IMR-90 (cell line): ENCODE measurements at regions not wholly inside any gene's neighbourhood (a gene's known extent, or its start where the extent isn't known, plus 50 kb on each side); places are given as distances from the start of the nearest gene placed in this dataset.

ENCODE experiments used
- ATAC-seq: fragments of 200-7000 bp; cut with Tn5 transposase; 2 replicates; pipeline ENCODE4 v1.9.1; 2020; ENCODE audit warnings: low read depth, mild to moderate bottlenecking, moderate library complexity
- BruUV-seq: library from RNA; stranded (reverse); fragments of 400-500 nt; replicated peaks from 2 replicates; lab custom pipeline; 2021; lab: Mats Ljungman, UMichigan
- CTCF ChIA-PET: fragments of 300-600 bp; formaldehyde crosslinking; extraction: SDS; loops from one replicate; lab custom pipeline; 2021; ENCODE audit warnings: antibody characterized with exemption; lab: Yijun Ruan, JAX
- POLR2A ChIA-PET: fragments of 300-600 bp; sonication (Branson Sonifier 250); formaldehyde crosslinking; loops from one replicate; lab custom pipeline; 2022; ENCODE audit warnings: antibody characterized with exemption; ENCODE audit not compliant: unreplicated experiment; lab: Charles Lee
- DNase-seq: peaks from one replicate; pipeline ENCODE4 v3.0.0; 2013
- H2AFZ ChIP-seq: replicated peaks from 2 replicates; pipeline ENCODE3; 2013; ENCODE audit warnings: low read length, mild to moderate bottlenecking; ENCODE audit not compliant: poor library complexity
- H2AK5ac ChIP-seq: 2 replicates; pipeline ENCODE4 v1.6.1; 2013; ENCODE audit warnings: low read depth, low read length, inconsistent platforms
- H2AK9ac ChIP-seq: replicated peaks from 2 replicates; pipeline ENCODE3; 2013; ENCODE audit warnings: mild to moderate bottlenecking, low read depth, low read length, moderate library complexity; ENCODE audit not compliant: poor library complexity
- H2BK120ac ChIP-seq: 2 replicates; pipeline ENCODE4 v1.6.1; 2013; ENCODE audit warnings: low read depth, low read length, inconsistent platforms
- H2BK15ac ChIP-seq: 3 replicates; pipeline ENCODE4 v1.6.1; 2013; ENCODE audit warnings: low read depth, low read length, inconsistent platforms
- H2BK20ac ChIP-seq: 2 replicates; pipeline ENCODE4 v1.6.1; 2013; ENCODE audit warnings: low read depth, mild to moderate bottlenecking, inconsistent platforms, low read length, moderate library complexity
- H2BK5ac ChIP-seq: 2 replicates; pipeline ENCODE4 v1.6.1; 2013; ENCODE audit warnings: mild to moderate bottlenecking, low read depth, low read length, inconsistent platforms; ENCODE audit not compliant: poor library complexity, severe bottlenecking
- H3K14ac ChIP-seq: replicated peaks from 2 replicates; pipeline ENCODE4 v1.6.1; 2013; ENCODE audit warnings: low read depth, low read length, inconsistent platforms
- H3K18ac ChIP-seq: 2 replicates; pipeline ENCODE4 v1.6.1; 2013; ENCODE audit warnings: low read depth, low read length, control low read depth
- H3K23ac ChIP-seq: 2 replicates; pipeline ENCODE4 v1.6.1; 2013; ENCODE audit warnings: low read depth, low read length, inconsistent platforms
- H3K27ac ChIP-seq: 2 replicates; pipeline ENCODE4 v1.5.1; 2013; ENCODE audit warnings: mild to moderate bottlenecking, control low read depth, low read length; ENCODE audit not compliant: insufficient read depth
- H3K27me3 ChIP-seq: 2 replicates; pipeline ENCODE4 v1.6.1; 2013; ENCODE audit warnings: low read length; ENCODE audit not compliant: control insufficient read depth, insufficient read depth
- H3K36me3 ChIP-seq: 2 replicates; pipeline ENCODE4 v1.6.1; 2013; ENCODE audit warnings: low read length, mixed read lengths; ENCODE audit not compliant: control insufficient read depth, insufficient read depth
- H3K4ac ChIP-seq: 2 replicates; pipeline ENCODE4 v1.6.1; 2013; ENCODE audit warnings: low read depth, low read length, inconsistent platforms
- H3K4me1 ChIP-seq: 2 replicates; pipeline ENCODE4 v1.6.1; 2013; ENCODE audit warnings: low read length, mixed read lengths; ENCODE audit not compliant: control insufficient read depth, insufficient read depth
- H3K4me2 ChIP-seq: 2 replicates; pipeline ENCODE4 v1.6.1; 2013; ENCODE audit warnings: low read depth, mild to moderate bottlenecking, control low read depth, low read length, moderate library complexity
- H3K4me3 ChIP-seq: 2 replicates; pipeline ENCODE4 v1.5.1; 2013; ENCODE audit warnings: low read depth, mild to moderate bottlenecking, control low read depth, low read length, moderate library complexity; ENCODE audit not compliant: insufficient read depth
- H3K56ac ChIP-seq: 2 replicates; pipeline ENCODE4 v1.6.1; 2013; ENCODE audit warnings: low read length, inconsistent platforms; ENCODE audit not compliant: insufficient read depth; ENCODE audit errors: extremely low read depth
- H3K79me1 ChIP-seq, 2 experiments: 2 replicates each; pipeline ENCODE4 v1.6.1; 2013; ENCODE audit warnings: low read length in 2 of 2, inconsistent platforms in 1 of 2, low read depth in 1 of 2
- H3K9ac ChIP-seq: 2 replicates; pipeline ENCODE4 v1.6.1; 2013; ENCODE audit warnings: low read depth, low read length, control low read depth
- H3K9me1 ChIP-seq: 2 replicates; pipeline ENCODE4 v1.6.1; 2013; ENCODE audit warnings: low read length, inconsistent platforms; ENCODE audit not compliant: insufficient read depth
- H3K9me3 ChIP-seq: 2 replicates; pipeline ENCODE4 v1.6.1; 2013; ENCODE audit warnings: low read length; ENCODE audit not compliant: control insufficient read depth, insufficient read depth
- H4K20me1 ChIP-seq: 2 replicates; pipeline ENCODE4 v1.6.1; 2013; ENCODE audit warnings: low read length, inconsistent platforms; ENCODE audit not compliant: insufficient read depth
- H4K5ac ChIP-seq: 2 replicates; pipeline ENCODE4 v1.6.1; 2013; ENCODE audit warnings: mild to moderate bottlenecking, low read depth, low read length, control low read depth
- H4K8ac ChIP-seq, 2 experiments: 2 replicates each; pipeline ENCODE4 v1.6.1; 2013; ENCODE audit warnings: low read depth in 2 of 2, low read length in 2 of 2, control low read depth in 1 of 2, inconsistent platforms in 1 of 2
- H4K91ac ChIP-seq: 2 replicates; pipeline ENCODE4 v1.6.1; 2013; ENCODE audit warnings: low read depth, low read length, inconsistent platforms; ENCODE audit not compliant: insufficient read depth
- CHD1 ChIP-seq: IDR thresholded peaks from 2 replicates; pipeline ENCODE4 v1.6.1; 2012; ENCODE audit warnings: low read depth, low read length, improper control_type of control experiment
- MAFK ChIP-seq: IDR thresholded peaks from 2 replicates; pipeline ENCODE4 v1.6.1; 2012; ENCODE audit warnings: low read depth, low read length, improper control_type of control experiment
- MAZ ChIP-seq: IDR thresholded peaks from 2 replicates; pipeline ENCODE4 v1.6.1; 2012; ENCODE audit warnings: low read depth, mild to moderate bottlenecking, low read length, improper control_type of control experiment, moderate library complexity, borderline replicate concordance
- NFE2L2 ChIP-seq: fragments of 150-350 bp; IDR thresholded peaks from 2 replicates; pipeline ENCODE4 v1.6.1; 2016; ENCODE audit warnings: low read depth, mild to moderate bottlenecking, low read length
- POLR2A ChIP-seq: IDR thresholded peaks from 2 replicates; pipeline ENCODE4 v1.6.1; 2012; ENCODE audit warnings: mild to moderate bottlenecking, low read depth, low read length
- RAD21 ChIP-seq: IDR thresholded peaks from 2 replicates; pipeline ENCODE4 v1.6.1; 2012; ENCODE audit warnings: low read length, improper control_type of control experiment
- RCOR1 ChIP-seq: IDR thresholded peaks from 2 replicates; pipeline ENCODE4 v1.6.1; 2012; ENCODE audit warnings: mild to moderate bottlenecking, low read length, improper control_type of control experiment; ENCODE audit not compliant: insufficient replicate concordance
- RFX5 ChIP-seq: IDR thresholded peaks from 2 replicates; pipeline ENCODE4 v1.8.0; 2012; ENCODE audit warnings: low read depth, mild to moderate bottlenecking, low read length, moderate library complexity
- WGBS, 2 experiments: methylation state at CpG; one replicate each; pipeline versions ENCODE4 v1.1.5 to v1.1.7; 2013; ENCODE audit warnings: missing lambda C conversion rate in 2 of 2; ENCODE audit not compliant: insufficient read length in 1 of 2; ENCODE audit errors: extremely low coverage in 2 of 2; 5-methylcytosine and 5-hydroxymethylcytosine counted together
- dilution Hi-C: fragments of 300-500 bp; cut with HindIII; formaldehyde crosslinking; loops from one replicate; pipeline ENCODE4 v1.14.3; 2018; ENCODE audit warnings: low sequenced_read_pairs; ENCODE audit not compliant: unreplicated experiment
- in situ Hi-C: fragments of 300-500 bp; cut with MboI; formaldehyde crosslinking; loops from 3 replicates; pipeline ENCODE4 v1.14.3; 2019; ENCODE audit warnings: low sequenced_read_pairs, inconsistent platforms, mixed read lengths
- intact Hi-C: fragments of 100-400 bp; cut with micrococcal nuclease; formaldehyde crosslinking; loops from 2 replicates; pipeline ENCODE4 v1.10.0; 2022
- TF ChIP-seq, protein P1 (sequence below): fragments of 150-350 bp; IDR thresholded peaks from 2 replicates; pipeline ENCODE4 v1.6.1; 2017; ENCODE audit warnings: mild to moderate bottlenecking, antibody characterized with exemption, low read length, low read depth
- TF ChIP-seq, protein P2 (sequence below): conservative IDR thresholded peaks from 2 replicates; pipeline ENCODE4 v1.5.1; 2012; ENCODE audit warnings: mild to moderate bottlenecking, low read depth, low read length, improper control_type of control experiment

- H3K4me3 ChIP-seq = no peak overlapping the region
- no peaks in the 10 kb centered on the region for H3K36me3 ChIP-seq
- no peaks in the 10 kb centered on the region; the same call in 1 of the 2 replicates for H3K9me3 ChIP-seq
- 0% methylated on average over 1 of the region's 4 CpGs; no CpG with 5 or more reads in 1 of the 2 experiments for WGBS, 2 experiments
- no peak overlapping the region for H3K27ac ChIP-seq
- no peak overlapping the region for H2AFZ ChIP-seq
- no peak overlapping the region for H4K8ac ChIP-seq
- H3K79me1 ChIP-seq = no peaks in the 10 kb centered on the region
- no peak overlapping the region for H3K14ac ChIP-seq
- no peak overlapping the region for H3K4me2 ChIP-seq
- DNase-seq (no peak), ATAC-seq (no peak)
- H3K4me1 ChIP-seq = no peaks in the 10 kb centered on the region
- no peaks in the 10 kb centered on the region for H3K9me1 ChIP-seq
- dilution Hi-C loops = no loop called here
- H3K9ac ChIP-seq = no peak overlapping the region
- in situ Hi-C loops = no loop called here
- CTCF ChIA-PET = no interaction called here
- no peak overlapping the region for H3K23ac ChIP-seq
- POLR2A ChIA-PET = no interaction called here
- H2BK5ac ChIP-seq = no peak overlapping the region
- TF ChIP-seq MAFK (no peak), CHD1 (no peak), NFE2L2 (no peak), RAD21 (no peak), MAZ (no peak), POLR2A (no peak), RFX5 (no peak), RCOR1 (no peak)
- TF ChIP-seq, protein P1, sequence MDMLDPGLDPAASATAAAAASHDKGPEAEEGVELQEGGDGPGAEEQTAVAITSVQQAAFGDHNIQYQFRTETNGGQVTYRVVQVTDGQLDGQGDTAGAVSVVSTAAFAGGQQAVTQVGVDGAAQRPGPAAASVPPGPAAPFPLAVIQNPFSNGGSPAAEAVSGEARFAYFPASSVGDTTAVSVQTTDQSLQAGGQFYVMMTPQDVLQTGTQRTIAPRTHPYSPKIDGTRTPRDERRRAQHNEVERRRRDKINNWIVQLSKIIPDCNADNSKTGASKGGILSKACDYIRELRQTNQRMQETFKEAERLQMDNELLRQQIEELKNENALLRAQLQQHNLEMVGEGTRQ = no peak
- TF ChIP-seq, protein P2, sequence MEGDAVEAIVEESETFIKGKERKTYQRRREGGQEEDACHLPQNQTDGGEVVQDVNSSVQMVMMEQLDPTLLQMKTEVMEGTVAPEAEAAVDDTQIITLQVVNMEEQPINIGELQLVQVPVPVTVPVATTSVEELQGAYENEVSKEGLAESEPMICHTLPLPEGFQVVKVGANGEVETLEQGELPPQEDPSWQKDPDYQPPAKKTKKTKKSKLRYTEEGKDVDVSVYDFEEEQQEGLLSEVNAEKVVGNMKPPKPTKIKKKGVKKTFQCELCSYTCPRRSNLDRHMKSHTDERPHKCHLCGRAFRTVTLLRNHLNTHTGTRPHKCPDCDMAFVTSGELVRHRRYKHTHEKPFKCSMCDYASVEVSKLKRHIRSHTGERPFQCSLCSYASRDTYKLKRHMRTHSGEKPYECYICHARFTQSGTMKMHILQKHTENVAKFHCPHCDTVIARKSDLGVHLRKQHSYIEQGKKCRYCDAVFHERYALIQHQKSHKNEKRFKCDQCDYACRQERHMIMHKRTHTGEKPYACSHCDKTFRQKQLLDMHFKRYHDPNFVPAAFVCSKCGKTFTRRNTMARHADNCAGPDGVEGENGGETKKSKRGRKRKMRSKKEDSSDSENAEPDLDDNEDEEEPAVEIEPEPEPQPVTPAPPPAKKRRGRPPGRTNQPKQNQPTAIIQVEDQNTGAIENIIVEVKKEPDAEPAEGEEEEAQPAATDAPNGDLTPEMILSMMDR = no peak
- no peak overlapping the region for H2BK20ac ChIP-seq
- no peak overlapping the region for H3K4ac ChIP-seq
- no peak overlapping the region for H4K91ac ChIP-seq
- BruUV-seq = no TSS peak
- no peak overlapping the region for H3K56ac ChIP-seq
- H2BK120ac ChIP-seq = no peak overlapping the region
- no peaks in the 10 kb centered on the region for H3K27me3 ChIP-seq
- H2AK9ac ChIP-seq = no peak overlapping the region
- H3K18ac ChIP-seq = no peak overlapping the region
- no peak overlapping the region for H4K5ac ChIP-seq
- no peak overlapping the region for H2BK15ac ChIP-seq
- intact Hi-C loops = no loop called here
- H4K20me1 ChIP-seq = no peaks in the 10 kb centered on the region
- H2AK5ac ChIP-seq = no peak overlapping the region
These were observed 60.0 kb upstream of the BMS1 start for GRCh38 chr10:42722575-42722974.
